Testis (tissue), 2 donors: ENCODE measurements at regions not wholly inside any gene's neighbourhood (a gene's known extent, or its start where the extent isn't known, plus 50 kb on each side); places are given as distances from the start of the nearest gene placed in this dataset.

Experiments used
- DNase-seq: peaks from one replicate; pipeline ENCODE4 v3.0.0-alpha.2; 2019
- H3K27ac ChIP-seq, 2 donors: fragments of 200-600 bp; sonication (generic); one replicate each; pipeline ENCODE4 v1.5.1; 2019
- H3K27me3 ChIP-seq: fragments of 200-600 bp; sonication (generic); one replicate; pipeline ENCODE4 v1.5.1; 2019
- H3K36me3 ChIP-seq: fragments of 200-600 bp; sonication (generic); one replicate; pipeline ENCODE4 v1.5.1; 2017; ENCODE audit warnings: low read depth; ENCODE audit errors: missing control alignments
- H3K4me1 ChIP-seq: fragments of 200-600 bp; sonication (generic); one replicate; pipeline ENCODE4 v1.5.1; 2019
- H3K4me3 ChIP-seq, 2 donors: fragments of 200-600 bp; sonication (generic); one replicate each; pipeline ENCODE4 v1.5.1; 2017 to 2019
- H3K9me3 ChIP-seq: fragments of 200-600 bp; sonication (generic); one replicate; pipeline ENCODE4 v1.5.1; 2017
- POLR2A ChIP-seq: fragments of 450-650 bp; IDR thresholded peaks from one replicate; pipeline ENCODE4 v1.6.1; 2017; ENCODE audit warnings: antibody characterized with exemption, mild to moderate bottlenecking, moderate library complexity
- whole genome bisulfite sequencing, 2 donors: methylation state at CpG; one replicate each; pipeline ENCODE4 v1.1.5; 2018; 5-methylcytosine and 5-hydroxymethylcytosine counted together
- intact Hi-C: fragments of 100-400 bp; cut with DNase I; formaldehyde crosslinking; loops from one replicate; pipeline ENCODE4 v1.15.1; 2023; ENCODE audit warnings: low total_unique reads
- TF ChIP-seq, protein P1 (sequence below), 3 experiments: fragments of 450-650 bp in 2 of 3; fragments of 200-600 bp in 1 of 3; sonication (generic) in 1 of 3; IDR thresholded peaks; one replicate each; pipeline ENCODE4 v1.5.1; 2016 to 2019; ENCODE audit warnings: antibody characterized with exemption in 3 of 3, mild to moderate bottlenecking in 2 of 3, moderate library complexity in 1 of 3

GRCh38 chr17:5821803-5822202, 237.5 kb upstream of the NLRP1 start:
- Histone ChIP-seq H3K36me3 (no peaks in the 10 kb centered on the region), H3K9me3 (no peaks in the 10 kb centered on the region), H3K4me3 (no peak overlapping the region), H3K4me1 (no peaks in the 10 kb centered on the region), H3K27ac (no peak overlapping the region), H3K27me3 (no peaks in the 10 kb centered on the region)
- intact Hi-C loops: no loop called here
- 74 to 88% methylated on average over 4 of the region's 4 CpGs for WGBS, 2 donors
- TF ChIP-seq, protein P1, sequence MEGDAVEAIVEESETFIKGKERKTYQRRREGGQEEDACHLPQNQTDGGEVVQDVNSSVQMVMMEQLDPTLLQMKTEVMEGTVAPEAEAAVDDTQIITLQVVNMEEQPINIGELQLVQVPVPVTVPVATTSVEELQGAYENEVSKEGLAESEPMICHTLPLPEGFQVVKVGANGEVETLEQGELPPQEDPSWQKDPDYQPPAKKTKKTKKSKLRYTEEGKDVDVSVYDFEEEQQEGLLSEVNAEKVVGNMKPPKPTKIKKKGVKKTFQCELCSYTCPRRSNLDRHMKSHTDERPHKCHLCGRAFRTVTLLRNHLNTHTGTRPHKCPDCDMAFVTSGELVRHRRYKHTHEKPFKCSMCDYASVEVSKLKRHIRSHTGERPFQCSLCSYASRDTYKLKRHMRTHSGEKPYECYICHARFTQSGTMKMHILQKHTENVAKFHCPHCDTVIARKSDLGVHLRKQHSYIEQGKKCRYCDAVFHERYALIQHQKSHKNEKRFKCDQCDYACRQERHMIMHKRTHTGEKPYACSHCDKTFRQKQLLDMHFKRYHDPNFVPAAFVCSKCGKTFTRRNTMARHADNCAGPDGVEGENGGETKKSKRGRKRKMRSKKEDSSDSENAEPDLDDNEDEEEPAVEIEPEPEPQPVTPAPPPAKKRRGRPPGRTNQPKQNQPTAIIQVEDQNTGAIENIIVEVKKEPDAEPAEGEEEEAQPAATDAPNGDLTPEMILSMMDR (IDR thresholded peaks at IDR 0.05): no peak
- TF ChIP-seq POLR2A: no peak
- no peak for DNase-seq

GRCh38 chr17:5822281-5823060, 238.2 kb upstream of the NLRP1 start:
- Histone ChIP-seq H3K4me1 (no peaks in the 10 kb centered on the region), H3K9me3 (no peaks in the 10 kb centered on the region), H3K27me3 (no peaks in the 10 kb centered on the region), H3K27ac (no peak overlapping the region), H3K36me3 (no peaks in the 10 kb centered on the region), H3K4me3 (no peak overlapping the region)
- no peak for DNase-seq
- intact Hi-C loops: no loop called here
- TF ChIP-seq, protein P1 (IDR thresholded peaks at IDR 0.05): no peak
- TF ChIP-seq POLR2A: no peak
- WGBS, 2 donors: 75 to 79% methylated on average over 15 to 16 of the region's 16 CpGs

- intact Hi-C loops: no loop called here
- no peaks in the 10 kb centered on the region for H3K9me3 ChIP-seq
These were observed 238.9 kb upstream of the NLRP1 start for GRCh38 chr17:5823219-5823618.

GRCh38 chr17:5825717-5826330, 241.5 kb upstream of the NLRP1 start:
- Histone ChIP-seq H3K27me3 (no peaks in the 10 kb centered on the region), H3K36me3 (no peaks in the 10 kb centered on the region), H3K9me3 (no peaks in the 10 kb centered on the region), H3K4me3 (no peak overlapping the region), H3K4me1 (no peaks in the 10 kb centered on the region), H3K27ac (no peak overlapping the region)
- no peak for TF ChIP-seq POLR2A
- 54 to 63% methylated on average over 7 to 11 of the region's 11 CpGs for WGBS, 2 donors
- intact Hi-C loops: no loop called here
- DNase-seq: no peak

More at GRCh38 chr17:5823219-5823618, 238.9 kb upstream of the NLRP1 start:
- TF ChIP-seq POLR2A: no peak
- TF ChIP-seq, protein P1 (IDR thresholded peaks at IDR 0.05): no peak
- no peak for DNase-seq
- no peaks in the 10 kb centered on the region for H3K4me1 ChIP-seq
- H3K27ac ChIP-seq: no peak overlapping the region
- WGBS, 2 donors: 82 to 86% methylated on average over 6 of the region's 6 CpGs
- no peaks in the 10 kb centered on the region for H3K36me3 ChIP-seq
- H3K27me3 ChIP-seq: no peaks in the 10 kb centered on the region
- no peak overlapping the region for H3K4me3 ChIP-seq

DNA sequence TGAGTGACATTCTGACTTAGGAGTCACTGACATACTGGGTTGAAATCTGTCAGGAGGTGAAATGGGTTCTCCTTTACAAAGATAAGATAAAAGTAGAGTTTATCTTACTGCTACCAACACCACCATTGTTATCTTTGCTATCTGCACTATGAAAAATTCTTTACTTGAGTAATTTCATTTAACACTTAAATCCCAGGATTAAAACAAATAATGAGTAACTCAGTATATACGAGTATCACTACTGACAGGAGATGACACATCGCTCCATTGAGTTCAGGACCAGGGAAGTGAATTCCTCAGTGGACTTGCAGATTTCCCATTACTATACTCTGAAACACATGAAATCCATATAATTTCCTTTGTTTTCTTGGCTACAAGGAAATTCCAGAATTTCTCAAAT, 242.1 kb upstream of the NLRP1 start:
- H3K4me1 ChIP-seq: no peaks in the 10 kb centered on the region
- TF ChIP-seq, protein P1 (IDR thresholded peaks at IDR 0.05): no peak
- no peak for TF ChIP-seq POLR2A
- no peak for DNase-seq
- no peak overlapping the region for H3K27ac ChIP-seq
- intact Hi-C loops: no loop called here
- 86 to 94% methylated on average over 2 of the region's 2 CpGs for WGBS, 2 donors
- no peaks in the 10 kb centered on the region for H3K27me3 ChIP-seq
- H3K36me3 ChIP-seq: no peaks in the 10 kb centered on the region
- no peaks in the 10 kb centered on the region for H3K9me3 ChIP-seq
- H3K4me3 ChIP-seq: no peak overlapping the region
